A673 (cell line): ENCODE measurements at regions not wholly inside any gene's neighbourhood (a gene's known extent, or its start where the extent isn't known, plus 50 kb on each side); places are given as distances from the start of the nearest gene placed in this dataset.

ENCODE experiments used
- EZH2 ChIP-seq: fragments of 200-600 bp; sonication (generic); IDR thresholded peaks from 2 replicates; pipeline ENCODE4 v1.6.1; 2017; ENCODE audit warnings: borderline replicate concordance, low read depth, mild to moderate bottlenecking, mixed read lengths, antibody characterized with exemption, low read length; ENCODE audit not compliant: poor library complexity, severe bottlenecking
- TF ChIP-seq, protein P1 (sequence below): fragments of 300-800, 200-600 bp; sonication (generic); conservative IDR thresholded peaks from 2 replicates; pipeline ENCODE4 v1.5.1; 2017; ENCODE audit warnings: low read depth, mild to moderate bottlenecking, antibody characterized with exemption, low read length, moderate library complexity, mixed read lengths

DNA sequence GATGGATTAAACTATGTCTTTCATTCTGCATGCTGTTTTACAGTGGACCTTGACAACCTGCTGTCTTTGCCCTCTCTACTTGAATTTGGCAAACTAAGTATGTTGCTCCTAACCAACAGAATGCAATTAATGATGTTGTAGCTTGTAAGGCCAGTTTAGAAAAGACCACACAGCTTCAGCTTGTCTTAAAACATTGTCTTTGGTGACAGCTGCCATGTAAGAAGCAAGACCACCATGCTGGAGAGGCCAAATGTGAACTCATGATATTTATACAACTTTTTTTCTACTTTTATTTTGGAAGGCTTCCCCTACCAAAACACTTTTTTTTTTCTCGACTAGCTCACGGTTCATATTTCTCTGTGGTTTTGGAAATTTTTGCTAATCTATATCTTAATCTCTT is 278.0 kb upstream of the GNPDA2 start:
- TF ChIP-seq EZH2 = no peak
- TF ChIP-seq, protein P1, sequence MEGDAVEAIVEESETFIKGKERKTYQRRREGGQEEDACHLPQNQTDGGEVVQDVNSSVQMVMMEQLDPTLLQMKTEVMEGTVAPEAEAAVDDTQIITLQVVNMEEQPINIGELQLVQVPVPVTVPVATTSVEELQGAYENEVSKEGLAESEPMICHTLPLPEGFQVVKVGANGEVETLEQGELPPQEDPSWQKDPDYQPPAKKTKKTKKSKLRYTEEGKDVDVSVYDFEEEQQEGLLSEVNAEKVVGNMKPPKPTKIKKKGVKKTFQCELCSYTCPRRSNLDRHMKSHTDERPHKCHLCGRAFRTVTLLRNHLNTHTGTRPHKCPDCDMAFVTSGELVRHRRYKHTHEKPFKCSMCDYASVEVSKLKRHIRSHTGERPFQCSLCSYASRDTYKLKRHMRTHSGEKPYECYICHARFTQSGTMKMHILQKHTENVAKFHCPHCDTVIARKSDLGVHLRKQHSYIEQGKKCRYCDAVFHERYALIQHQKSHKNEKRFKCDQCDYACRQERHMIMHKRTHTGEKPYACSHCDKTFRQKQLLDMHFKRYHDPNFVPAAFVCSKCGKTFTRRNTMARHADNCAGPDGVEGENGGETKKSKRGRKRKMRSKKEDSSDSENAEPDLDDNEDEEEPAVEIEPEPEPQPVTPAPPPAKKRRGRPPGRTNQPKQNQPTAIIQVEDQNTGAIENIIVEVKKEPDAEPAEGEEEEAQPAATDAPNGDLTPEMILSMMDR = no peak
